ENCODE measurements at regions not wholly inside any gene's neighbourhood (a gene's known extent, or its start where the extent isn't known, plus 50 kb on each side); places are given as distances from the start of the nearest gene placed in this dataset.
A peak's percentile ranks its signal among the peaks of the same experiment; 100 is the strongest.

DNA sequence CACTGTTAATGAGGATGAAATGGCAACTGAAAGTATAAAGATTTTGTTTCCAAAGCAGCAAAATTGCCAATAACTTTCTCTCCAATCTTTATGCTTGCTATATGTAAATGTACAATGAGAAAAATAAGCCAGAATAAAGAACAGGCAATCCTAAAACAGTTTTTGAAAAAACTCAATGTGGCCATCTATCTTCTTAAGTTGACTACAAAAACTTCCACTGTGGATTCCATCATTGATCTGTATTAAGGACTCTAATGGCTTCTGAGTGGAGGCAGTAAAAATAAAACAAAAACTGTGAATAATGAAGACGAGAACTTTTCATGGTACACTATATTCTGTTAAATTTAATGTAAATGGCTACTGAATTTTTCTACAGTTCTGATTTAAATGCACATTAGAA lies 382.9 kb downstream of the TMEM232 start:
- no peaks in the 10 kb centered on the region for H4K20me1 ChIP-seq (ENCODE audit: control insufficient read depth, insufficient read depth)
- H3K4me3 ChIP-seq = no peak overlapping the region
- H3K36me3 ChIP-seq (ENCODE audit: control insufficient read depth in 2 of 2, insufficient read depth in 2 of 2, low read length in 1 of 2) = no peaks in the 10 kb centered on the region
- H3K79me2 ChIP-seq (ENCODE audit: control insufficient read depth, insufficient read depth, low read length) = no peaks in the 10 kb centered on the region
- WGBS (ENCODE audit: insufficient coverage, insufficient replicate concordance, low lambda C conversion rate, missing lambda C conversion rate) = 10% methylated on average over 1 of the region's 1 CpG
- ChIA-PET POLR2A (no interaction called here), CTCF (interaction anchor here (1.2 to 1.4 kb wide), 2 partner anchors 11 to 12 kb away, joined by 4 read pairs; no protein-coding TSS in a partner anchor), RAD21 (ENCODE audit: unreplicated experiment) (no interaction called here), SMC1A (ENCODE audit: uncharacterized antibody, unreplicated experiment) (interaction anchor here (1.0 kb wide), 1 partner anchor 10 kb away, joined by 3 read pairs; no protein-coding TSS in a partner anchor)
- FAIRE-seq (no peak), DNase-seq (ENCODE audit: low read depth, low spot score) (no peak), ATAC-seq (no peak)
- BruUV-seq (replicated peaks) = no TSS peak
- H3K27me3 ChIP-seq (replicated peaks in 1 of 2; ENCODE audit: control insufficient read depth in 2 of 2, insufficient read depth in 2 of 2, low read length in 1 of 2) = no peaks in the 10 kb centered on the region
- H3K9me3 ChIP-seq (replicated peaks; ENCODE audit: control insufficient read depth, insufficient read depth, low read length) = no peaks in the 10 kb centered on the region
- H2AFZ ChIP-seq (ENCODE audit: control insufficient read depth, low read depth, low read length) = no peak overlapping the region
- H3K4me1 ChIP-seq (ENCODE audit: control insufficient read depth, insufficient read depth, low read length) = no peaks in the 10 kb centered on the region
- no peak overlapping the region for H3K9ac ChIP-seq (ENCODE audit: control insufficient read depth, insufficient read depth, low read length)
- intact Hi-C loops (cut with micrococcal nuclease; ENCODE audit: unreplicated experiment) = loop anchor here (5.0 kb wide), 1 partner anchor 64 kb away; no protein-coding TSS in a partner anchor
- TF ChIP-seq RAD21 (IDR thresholded peaks at IDR 0.05; ENCODE audit: insufficient read depth, low read depth, low read length) (peak; percentile 24; the same call in 1 of the 2 replicates), SMC3 (IDR thresholded peaks at IDR 0.05; ENCODE audit: borderline replicate concordance, low read length) (no peak), WRNIP1 (IDR thresholded peaks at IDR 0.05; ENCODE audit: borderline replicate concordance, low read depth, low read length) (no peak), EP300 (IDR thresholded peaks at IDR 0.05; ENCODE audit: borderline replicate concordance in 1 of 2, control insufficient read depth in 1 of 2, low read depth in 2 of 2, low read length in 2 of 2) (no peak)
- TF ChIP-seq, protein P1, sequence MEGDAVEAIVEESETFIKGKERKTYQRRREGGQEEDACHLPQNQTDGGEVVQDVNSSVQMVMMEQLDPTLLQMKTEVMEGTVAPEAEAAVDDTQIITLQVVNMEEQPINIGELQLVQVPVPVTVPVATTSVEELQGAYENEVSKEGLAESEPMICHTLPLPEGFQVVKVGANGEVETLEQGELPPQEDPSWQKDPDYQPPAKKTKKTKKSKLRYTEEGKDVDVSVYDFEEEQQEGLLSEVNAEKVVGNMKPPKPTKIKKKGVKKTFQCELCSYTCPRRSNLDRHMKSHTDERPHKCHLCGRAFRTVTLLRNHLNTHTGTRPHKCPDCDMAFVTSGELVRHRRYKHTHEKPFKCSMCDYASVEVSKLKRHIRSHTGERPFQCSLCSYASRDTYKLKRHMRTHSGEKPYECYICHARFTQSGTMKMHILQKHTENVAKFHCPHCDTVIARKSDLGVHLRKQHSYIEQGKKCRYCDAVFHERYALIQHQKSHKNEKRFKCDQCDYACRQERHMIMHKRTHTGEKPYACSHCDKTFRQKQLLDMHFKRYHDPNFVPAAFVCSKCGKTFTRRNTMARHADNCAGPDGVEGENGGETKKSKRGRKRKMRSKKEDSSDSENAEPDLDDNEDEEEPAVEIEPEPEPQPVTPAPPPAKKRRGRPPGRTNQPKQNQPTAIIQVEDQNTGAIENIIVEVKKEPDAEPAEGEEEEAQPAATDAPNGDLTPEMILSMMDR (IDR thresholded peaks at IDR 0.05 in 2 of 3, conservative IDR thresholded peaks at IDR 0.05 in 1 of 3; ENCODE audit: control insufficient read depth in 2 of 3, extremely low read depth in 1 of 3, insufficient read depth in 1 of 3, low read depth in 3 of 3, low read length in 3 of 3) = peak in 1 of 3 experiments; percentile 8; a peak in 1 of 6 replicates
- TF ChIP-seq, protein P2, sequence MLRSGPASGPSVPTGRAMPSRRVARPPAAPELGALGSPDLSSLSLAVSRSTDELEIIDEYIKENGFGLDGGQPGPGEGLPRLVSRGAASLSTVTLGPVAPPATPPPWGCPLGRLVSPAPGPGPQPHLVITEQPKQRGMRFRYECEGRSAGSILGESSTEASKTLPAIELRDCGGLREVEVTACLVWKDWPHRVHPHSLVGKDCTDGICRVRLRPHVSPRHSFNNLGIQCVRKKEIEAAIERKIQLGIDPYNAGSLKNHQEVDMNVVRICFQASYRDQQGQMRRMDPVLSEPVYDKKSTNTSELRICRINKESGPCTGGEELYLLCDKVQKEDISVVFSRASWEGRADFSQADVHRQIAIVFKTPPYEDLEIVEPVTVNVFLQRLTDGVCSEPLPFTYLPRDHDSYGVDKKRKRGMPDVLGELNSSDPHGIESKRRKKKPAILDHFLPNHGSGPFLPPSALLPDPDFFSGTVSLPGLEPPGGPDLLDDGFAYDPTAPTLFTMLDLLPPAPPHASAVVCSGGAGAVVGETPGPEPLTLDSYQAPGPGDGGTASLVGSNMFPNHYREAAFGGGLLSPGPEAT (IDR thresholded peaks at IDR 0.05; ENCODE audit: low read depth) = no peak
- H3K4me2 ChIP-seq (ENCODE audit: control insufficient read depth, insufficient read depth) = no peak overlapping the region
- in situ Hi-C loops (cut with MboI) = no loop called here
- no peak overlapping the region for H3K27ac ChIP-seq (ENCODE audit: control insufficient read depth, insufficient read depth)

Data from GM12878 (cell line).